ENCODE measurements at regions not wholly inside any gene's neighbourhood (a gene's known extent, or its start where the extent isn't known, plus 50 kb on each side); places are given as distances from the start of the nearest gene placed in this dataset.

- Histone ChIP-seq H3K27ac (ENCODE audit: control insufficient read depth, insufficient read depth, low read length) (no peak overlapping the region), H4K20me1 (ENCODE audit: control insufficient read depth, extremely low read depth, insufficient read depth, low read length) (no peaks in the 10 kb centered on the region), H3K4me1 (ENCODE audit: control insufficient read depth, extremely low read depth, insufficient read depth, low read length) (no peaks in the 10 kb centered on the region), H3K9ac (ENCODE audit: control insufficient read depth, extremely low read depth, insufficient read depth, low read length) (no peak overlapping the region), H3K36me3 (ENCODE audit: control insufficient read depth in 2 of 2, extremely low read depth in 1 of 2, insufficient read depth in 2 of 2, low read length in 2 of 2) (no peaks in the 10 kb centered on the region), H3K9me3 (ENCODE audit: control insufficient read depth, low read depth, low read length) (no peaks in the 10 kb centered on the region), H3K4me3 (ENCODE audit: control insufficient read depth in 2 of 3, extremely low read depth in 1 of 3, insufficient read depth in 2 of 3, low read depth in 1 of 3, low read length in 3 of 3) (no peak overlapping the region), H3K4me2 (ENCODE audit: control insufficient read depth, extremely low read depth, insufficient read depth, low read depth, low read length) (no peak overlapping the region), H3K79me2 (ENCODE audit: control insufficient read depth, insufficient read depth, low read length) (no peaks in the 10 kb centered on the region), H3K9me1 (ENCODE audit: control insufficient read depth, extremely low read depth, insufficient read depth, low read length) (no peaks in the 10 kb centered on the region), H3K27me3 (ENCODE audit: control insufficient read depth, extremely low read depth, insufficient read depth, low read length) (no peaks in the 10 kb centered on the region), H2AFZ (ENCODE audit: control insufficient read depth, low read length) (no peak overlapping the region)
- no peak for TF ChIP-seq EZH2 (IDR thresholded peaks at IDR 0.05; ENCODE audit: low read length)
- TF ChIP-seq, protein P1, sequence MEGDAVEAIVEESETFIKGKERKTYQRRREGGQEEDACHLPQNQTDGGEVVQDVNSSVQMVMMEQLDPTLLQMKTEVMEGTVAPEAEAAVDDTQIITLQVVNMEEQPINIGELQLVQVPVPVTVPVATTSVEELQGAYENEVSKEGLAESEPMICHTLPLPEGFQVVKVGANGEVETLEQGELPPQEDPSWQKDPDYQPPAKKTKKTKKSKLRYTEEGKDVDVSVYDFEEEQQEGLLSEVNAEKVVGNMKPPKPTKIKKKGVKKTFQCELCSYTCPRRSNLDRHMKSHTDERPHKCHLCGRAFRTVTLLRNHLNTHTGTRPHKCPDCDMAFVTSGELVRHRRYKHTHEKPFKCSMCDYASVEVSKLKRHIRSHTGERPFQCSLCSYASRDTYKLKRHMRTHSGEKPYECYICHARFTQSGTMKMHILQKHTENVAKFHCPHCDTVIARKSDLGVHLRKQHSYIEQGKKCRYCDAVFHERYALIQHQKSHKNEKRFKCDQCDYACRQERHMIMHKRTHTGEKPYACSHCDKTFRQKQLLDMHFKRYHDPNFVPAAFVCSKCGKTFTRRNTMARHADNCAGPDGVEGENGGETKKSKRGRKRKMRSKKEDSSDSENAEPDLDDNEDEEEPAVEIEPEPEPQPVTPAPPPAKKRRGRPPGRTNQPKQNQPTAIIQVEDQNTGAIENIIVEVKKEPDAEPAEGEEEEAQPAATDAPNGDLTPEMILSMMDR (optimal IDR thresholded peaks at IDR 0.05 in 1 of 3, IDR thresholded peaks at IDR 0.05 in 1 of 3, conservative IDR thresholded peaks at IDR 0.05 in 1 of 3; ENCODE audit: extremely low read depth in 1 of 3, insufficient read depth in 2 of 3, low read length in 3 of 3): no peak
- dilution Hi-C loops (cut with MboI; ENCODE audit: extremely low pct_ligation_motif_present, low sequenced_read_pairs): no loop called here
- DNase-seq (ENCODE audit: low read depth, low spot score) (no peak), FAIRE-seq (no peak)
These were observed 456.1 kb upstream of the PROX1 start for GRCh38 chr1:213531369-213532310.

DNA sequence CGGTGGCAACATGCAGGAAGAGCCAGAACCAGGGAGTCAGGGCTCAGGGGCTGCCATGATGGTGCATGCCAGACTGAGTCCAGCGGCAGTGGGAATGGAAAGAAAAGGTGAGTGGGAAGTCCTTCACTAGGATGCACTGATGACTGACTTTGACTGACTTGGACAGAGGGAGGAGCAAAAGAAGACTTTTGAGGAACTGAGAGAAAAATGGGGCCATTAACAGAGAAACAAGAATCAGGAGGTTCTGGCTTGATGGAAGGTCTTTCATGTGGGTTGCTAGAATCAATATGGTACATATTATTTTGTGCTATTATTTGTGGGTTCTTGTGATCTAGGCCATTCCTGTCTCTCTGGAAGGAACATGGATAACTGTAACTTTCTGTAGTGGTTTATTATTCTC, 454.6 kb upstream of the PROX1 start:
- H3K4me3 ChIP-seq (ENCODE audit: control insufficient read depth in 2 of 3, extremely low read depth in 1 of 3, insufficient read depth in 2 of 3, low read depth in 1 of 3, low read length in 3 of 3): no peak overlapping the region
- H3K4me2 ChIP-seq (ENCODE audit: control insufficient read depth, extremely low read depth, insufficient read depth, low read depth, low read length): no peak overlapping the region
- H3K9ac ChIP-seq (ENCODE audit: control insufficient read depth, extremely low read depth, insufficient read depth, low read length): no peak overlapping the region
- dilution Hi-C loops (cut with MboI; ENCODE audit: extremely low pct_ligation_motif_present, low sequenced_read_pairs): no loop called here
- no peaks in the 10 kb centered on the region for H4K20me1 ChIP-seq (ENCODE audit: control insufficient read depth, extremely low read depth, insufficient read depth, low read length)
- H3K79me2 ChIP-seq (ENCODE audit: control insufficient read depth, insufficient read depth, low read length): no peaks in the 10 kb centered on the region
- no peaks in the 10 kb centered on the region for H3K27me3 ChIP-seq (ENCODE audit: control insufficient read depth, extremely low read depth, insufficient read depth, low read length)
- H3K9me1 ChIP-seq (ENCODE audit: control insufficient read depth, extremely low read depth, insufficient read depth, low read length): no peaks in the 10 kb centered on the region
- no peaks in the 10 kb centered on the region for H3K4me1 ChIP-seq (ENCODE audit: control insufficient read depth, extremely low read depth, insufficient read depth, low read length)
- H3K9me3 ChIP-seq (ENCODE audit: control insufficient read depth, low read depth, low read length): no peaks in the 10 kb centered on the region
- TF ChIP-seq, protein P1 (optimal IDR thresholded peaks at IDR 0.05 in 1 of 3, IDR thresholded peaks at IDR 0.05 in 1 of 3, conservative IDR thresholded peaks at IDR 0.05 in 1 of 3; ENCODE audit: extremely low read depth in 1 of 3, insufficient read depth in 2 of 3, low read length in 3 of 3): no peak
- no peak for TF ChIP-seq EZH2 (IDR thresholded peaks at IDR 0.05; ENCODE audit: low read length)
- DNase-seq (ENCODE audit: low read depth, low spot score): no peak
- no peak overlapping the region for H2AFZ ChIP-seq (ENCODE audit: control insufficient read depth, low read length)
- no peaks in the 10 kb centered on the region for H3K36me3 ChIP-seq (ENCODE audit: control insufficient read depth in 2 of 2, extremely low read depth in 1 of 2, insufficient read depth in 2 of 2, low read length in 2 of 2)
- FAIRE-seq: no peak
- no peak overlapping the region for H3K27ac ChIP-seq (ENCODE audit: control insufficient read depth, insufficient read depth, low read length)
